ENCODE measurements at regions not wholly inside any gene's neighbourhood (a gene's known extent, or its start where the extent isn't known, plus 50 kb on each side); places are given as distances from the start of the nearest gene placed in this dataset.

DNA sequence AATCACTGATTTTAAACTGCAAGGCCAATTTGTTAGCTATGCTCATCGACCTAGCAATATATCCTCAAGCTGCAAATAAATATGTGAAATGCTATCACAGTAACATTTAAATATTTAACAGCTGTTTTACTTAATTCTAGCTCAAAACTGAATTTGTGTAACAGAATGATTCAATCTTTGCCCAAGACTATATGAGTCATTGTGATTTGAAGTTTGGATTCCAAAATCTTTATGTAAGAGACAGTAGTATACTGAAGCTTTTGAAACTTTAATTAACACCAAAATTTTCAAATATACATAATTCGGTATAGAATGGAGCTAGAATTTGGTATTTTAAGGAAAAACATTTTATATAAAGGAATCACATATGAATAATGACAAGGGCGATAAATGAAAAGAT, 603.0 kb upstream of the ROBO2 start:
- no peak overlapping the region for H3K4ac ChIP-seq (ENCODE audit: low read depth, low read length)
- H2AK5ac ChIP-seq (ENCODE audit: low read length) = no peak overlapping the region
- no peak for DNase-seq
- no peak overlapping the region for H4K5ac ChIP-seq (ENCODE audit: low read length)
- H4K8ac ChIP-seq (ENCODE audit: low read depth, low read length) = no peak overlapping the region
- H3K79me2 ChIP-seq (ENCODE audit: control insufficient read depth, insufficient read depth, low read length) = no peaks in the 10 kb centered on the region
- no peak overlapping the region for H3K27ac ChIP-seq (ENCODE audit: low read depth, low read length)
- H3K23ac ChIP-seq (ENCODE audit: low read length) = no peak overlapping the region
- no peak overlapping the region for H3K4me2 ChIP-seq (ENCODE audit: low read length)
- no peak overlapping the region for H3K4me3 ChIP-seq (ENCODE audit: low read length)
- H2BK15ac ChIP-seq (replicated peaks; ENCODE audit: low read depth) = no peak overlapping the region
- no peaks in the 10 kb centered on the region for H3K27me3 ChIP-seq (ENCODE audit: insufficient read depth, low read length, poor library complexity)
- H3K79me1 ChIP-seq (ENCODE audit: low read length) = no peaks in the 10 kb centered on the region
- no CpG with 5 or more reads among the region's 3 CpGs for WGBS (ENCODE audit: extremely low coverage, insufficient coverage, low lambda C conversion rate)
- H3K36me3 ChIP-seq (ENCODE audit: control insufficient read depth, insufficient read depth, low read length) = no peaks in the 10 kb centered on the region
- H3K56ac ChIP-seq (ENCODE audit: low read length) = no peak overlapping the region
- no peak overlapping the region for H2BK5ac ChIP-seq (ENCODE audit: low read length)
- H3K18ac ChIP-seq (ENCODE audit: low read length) = no peak overlapping the region
- no peak overlapping the region for H2BK120ac ChIP-seq (ENCODE audit: low read depth, low read length)
- H3K4me1 ChIP-seq (ENCODE audit: control insufficient read depth, low read depth, low read length) = no peaks in the 10 kb centered on the region
- no peak overlapping the region for H3K9ac ChIP-seq (ENCODE audit: low read length)

DNA sequence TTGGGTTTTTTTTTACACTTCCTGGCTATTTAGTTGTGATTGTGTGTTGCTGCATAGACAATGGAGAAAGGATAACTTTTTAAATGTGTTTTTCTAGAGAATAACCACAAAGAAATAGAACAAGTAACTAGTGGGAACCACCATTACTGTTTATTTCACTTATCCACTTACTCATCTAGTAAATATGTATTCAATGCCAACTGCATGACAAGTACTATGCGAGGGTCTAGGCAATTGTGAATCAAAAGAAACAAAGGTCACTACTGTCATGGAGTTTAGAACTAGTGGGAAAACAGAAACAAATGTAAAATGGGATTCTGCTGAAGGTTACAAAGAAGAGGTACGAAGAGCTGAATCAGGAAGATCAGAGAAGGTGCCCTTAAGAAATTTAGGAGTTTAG, 600.9 kb upstream of the ROBO2 start:
- Histone ChIP-seq H3K56ac (ENCODE audit: low read length) (no peak overlapping the region), H3K4me1 (ENCODE audit: control insufficient read depth, low read depth, low read length) (no peaks in the 10 kb centered on the region), H3K4ac (ENCODE audit: low read depth, low read length) (no peak overlapping the region), H4K8ac (ENCODE audit: low read depth, low read length) (no peak overlapping the region), H4K5ac (ENCODE audit: low read length) (no peak overlapping the region), H3K36me3 (ENCODE audit: control insufficient read depth, insufficient read depth, low read length) (no peaks in the 10 kb centered on the region), H3K23ac (ENCODE audit: low read length) (no peak overlapping the region), H3K18ac (ENCODE audit: low read length) (no peak overlapping the region), H3K79me1 (ENCODE audit: low read length) (no peaks in the 10 kb centered on the region), H3K4me3 (ENCODE audit: low read length) (no peak overlapping the region), H3K9ac (ENCODE audit: low read length) (no peak overlapping the region), H3K27ac (ENCODE audit: low read depth, low read length) (no peak overlapping the region), H2BK5ac (ENCODE audit: low read length) (no peak overlapping the region), H3K79me2 (ENCODE audit: control insufficient read depth, insufficient read depth, low read length) (no peaks in the 10 kb centered on the region), H3K27me3 (ENCODE audit: insufficient read depth, low read length, poor library complexity) (no peaks in the 10 kb centered on the region), H2BK120ac (ENCODE audit: low read depth, low read length) (no peak overlapping the region), H2AK5ac (ENCODE audit: low read length) (no peak overlapping the region), H2BK15ac (replicated peaks; ENCODE audit: low read depth) (no peak overlapping the region), H3K4me2 (ENCODE audit: low read length) (no peak overlapping the region)
- WGBS (ENCODE audit: extremely low coverage, insufficient coverage, low lambda C conversion rate) = no CpG with 5 or more reads among the region's 2 CpGs
- DNase-seq = peak; percentile 15

DNA sequence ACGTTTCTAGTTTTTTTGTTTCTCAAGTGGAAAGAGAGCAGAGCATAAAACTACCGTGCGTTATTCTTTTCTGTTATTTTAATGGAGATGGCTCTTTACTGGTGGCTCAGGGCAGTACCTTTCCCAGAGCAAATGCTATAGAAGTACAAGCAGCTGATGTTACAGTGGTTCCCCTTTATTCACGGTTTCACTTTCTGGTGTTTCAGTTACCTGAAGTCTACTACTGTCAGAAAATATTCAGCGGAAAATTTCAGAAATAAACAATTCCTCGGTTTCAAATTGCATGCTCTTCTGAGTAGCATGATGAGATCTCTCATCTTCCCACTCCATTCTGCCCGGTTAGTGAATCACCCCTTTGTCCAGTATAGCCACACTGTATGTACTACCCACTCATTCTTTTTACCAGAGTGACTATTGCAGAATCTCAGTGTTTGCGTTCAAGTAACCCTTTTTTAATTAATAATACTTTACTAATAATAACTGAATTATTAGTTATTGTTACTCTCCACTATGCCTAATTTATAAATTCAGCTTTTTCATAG, 597.5 kb upstream of the ROBO2 start:
- Histone ChIP-seq H3K4me3 (ENCODE audit: low read length) (no peak overlapping the region), H3K27ac (ENCODE audit: low read depth, low read length) (no peak overlapping the region), H2BK5ac (ENCODE audit: low read length) (no peak overlapping the region), H3K79me2 (ENCODE audit: control insufficient read depth, insufficient read depth, low read length) (no peaks in the 10 kb centered on the region), H3K4me2 (ENCODE audit: low read length) (no peak overlapping the region), H3K56ac (ENCODE audit: low read length) (no peak overlapping the region), H3K79me1 (ENCODE audit: low read length) (no peaks in the 10 kb centered on the region), H2BK120ac (ENCODE audit: low read depth, low read length) (no peak overlapping the region), H2BK15ac (replicated peaks; ENCODE audit: low read depth) (no peak overlapping the region), H2AK5ac (ENCODE audit: low read length) (no peak overlapping the region), H3K4me1 (ENCODE audit: control insufficient read depth, low read depth, low read length) (no peaks in the 10 kb centered on the region), H4K5ac (ENCODE audit: low read length) (no peak overlapping the region), H3K27me3 (ENCODE audit: insufficient read depth, low read length, poor library complexity) (no peaks in the 10 kb centered on the region), H3K4ac (ENCODE audit: low read depth, low read length) (no peak overlapping the region), H3K23ac (ENCODE audit: low read length) (no peak overlapping the region), H4K8ac (ENCODE audit: low read depth, low read length) (no peak overlapping the region), H3K18ac (ENCODE audit: low read length) (no peak overlapping the region), H3K36me3 (ENCODE audit: control insufficient read depth, insufficient read depth, low read length) (no peaks in the 10 kb centered on the region), H3K9ac (ENCODE audit: low read length) (no peak overlapping the region)
- DNase-seq = no peak
- no CpG with 5 or more reads among the region's 8 CpGs for WGBS (ENCODE audit: extremely low coverage, insufficient coverage, low lambda C conversion rate)

DNA sequence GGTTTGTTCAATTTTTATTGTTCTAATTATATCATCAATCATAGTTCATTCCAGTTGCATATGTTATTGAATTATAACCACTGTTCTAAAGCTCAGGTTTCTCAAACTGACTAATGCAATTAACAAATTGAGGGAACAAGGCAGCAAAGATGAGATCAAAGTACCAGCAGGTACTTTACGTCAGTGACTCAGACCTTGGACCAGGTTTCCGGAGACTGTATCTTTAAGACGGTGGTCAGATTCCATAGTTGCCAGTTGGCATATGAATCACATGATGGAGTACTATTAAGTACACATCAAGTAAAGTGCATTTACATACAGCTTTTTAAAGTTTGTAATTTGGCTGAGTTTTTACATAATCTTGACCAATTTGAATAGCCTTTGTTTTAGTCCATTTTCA, 583.6 kb upstream of the ROBO2 start:
- no peak overlapping the region for H2BK15ac ChIP-seq (replicated peaks; ENCODE audit: low read depth)
- no peaks in the 10 kb centered on the region for H3K27me3 ChIP-seq (ENCODE audit: insufficient read depth, low read length, poor library complexity)
- no peaks in the 10 kb centered on the region for H3K79me2 ChIP-seq (ENCODE audit: control insufficient read depth, insufficient read depth, low read length)
- H3K4me3 ChIP-seq (ENCODE audit: low read length) = no peak overlapping the region
- H4K5ac ChIP-seq (ENCODE audit: low read length) = no peak overlapping the region
- no peak overlapping the region for H4K8ac ChIP-seq (ENCODE audit: low read depth, low read length)
- WGBS (ENCODE audit: extremely low coverage, insufficient coverage, low lambda C conversion rate) = no CpG with 5 or more reads among the region's 3 CpGs
- no peak overlapping the region for H3K56ac ChIP-seq (ENCODE audit: low read length)
- no peak overlapping the region for H3K27ac ChIP-seq (ENCODE audit: low read depth, low read length)
- no peak overlapping the region for H2AK5ac ChIP-seq (ENCODE audit: low read length)
- H3K9ac ChIP-seq (ENCODE audit: low read length) = no peak overlapping the region
- H3K4ac ChIP-seq (ENCODE audit: low read depth, low read length) = no peak overlapping the region
- no peaks in the 10 kb centered on the region for H3K4me1 ChIP-seq (ENCODE audit: control insufficient read depth, low read depth, low read length)
- no peaks in the 10 kb centered on the region for H3K36me3 ChIP-seq (ENCODE audit: control insufficient read depth, insufficient read depth, low read length)
- H3K4me2 ChIP-seq (ENCODE audit: low read length) = no peak overlapping the region
- H2BK120ac ChIP-seq (ENCODE audit: low read depth, low read length) = no peak overlapping the region
- no peak for DNase-seq
- no peaks in the 10 kb centered on the region for H3K79me1 ChIP-seq (ENCODE audit: low read length)
- no peak overlapping the region for H3K18ac ChIP-seq (ENCODE audit: low read length)
- H2BK5ac ChIP-seq (ENCODE audit: low read length) = no peak overlapping the region
- no peak overlapping the region for H3K23ac ChIP-seq (ENCODE audit: low read length)

DNA sequence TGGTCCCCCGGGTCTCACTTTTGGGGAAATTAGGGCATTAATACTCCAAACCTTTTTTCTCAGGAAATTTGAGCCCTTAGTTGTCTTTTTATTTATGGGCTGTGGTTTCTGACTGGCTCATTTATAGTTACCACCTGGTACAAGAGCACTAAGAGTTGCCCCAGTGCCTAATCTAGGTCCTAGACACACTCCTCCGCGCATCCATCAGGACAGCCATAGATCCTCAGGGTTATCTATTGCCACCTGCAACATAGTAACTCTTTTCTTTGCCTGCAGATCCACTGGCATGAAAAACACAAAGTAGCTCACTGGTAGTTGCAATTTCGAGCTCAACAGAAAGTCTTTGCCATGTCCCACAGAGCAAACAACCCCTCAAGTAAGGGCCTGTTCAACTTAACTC, 576.4 kb upstream of the ROBO2 start:
- H3K27me3 ChIP-seq (ENCODE audit: insufficient read depth, low read length, poor library complexity) = no peaks in the 10 kb centered on the region
- H4K5ac ChIP-seq (ENCODE audit: low read length) = no peak overlapping the region
- H3K4me3 ChIP-seq (ENCODE audit: low read length) = no peak overlapping the region
- H3K23ac ChIP-seq (ENCODE audit: low read length) = no peak overlapping the region
- no peak overlapping the region for H3K4ac ChIP-seq (ENCODE audit: low read depth, low read length)
- no peaks in the 10 kb centered on the region for H3K79me1 ChIP-seq (ENCODE audit: low read length)
- no peak overlapping the region for H2BK15ac ChIP-seq (replicated peaks; ENCODE audit: low read depth)
- H3K27ac ChIP-seq (ENCODE audit: low read depth, low read length) = no peak overlapping the region
- WGBS (ENCODE audit: extremely low coverage, insufficient coverage, low lambda C conversion rate) = no CpG with 5 or more reads among the region's 4 CpGs
- H3K4me2 ChIP-seq (ENCODE audit: low read length) = no peak overlapping the region
- H3K36me3 ChIP-seq (ENCODE audit: control insufficient read depth, insufficient read depth, low read length) = no peaks in the 10 kb centered on the region
- no peak overlapping the region for H2AK5ac ChIP-seq (ENCODE audit: low read length)
- H3K4me1 ChIP-seq (ENCODE audit: control insufficient read depth, low read depth, low read length) = no peaks in the 10 kb centered on the region
- H3K56ac ChIP-seq (ENCODE audit: low read length) = no peak overlapping the region
- H2BK5ac ChIP-seq (ENCODE audit: low read length) = no peak overlapping the region
- H4K8ac ChIP-seq (ENCODE audit: low read depth, low read length) = no peak overlapping the region
- no peak overlapping the region for H3K18ac ChIP-seq (ENCODE audit: low read length)
- DNase-seq = no peak
- no peak overlapping the region for H3K9ac ChIP-seq (ENCODE audit: low read length)
- no peak overlapping the region for H2BK120ac ChIP-seq (ENCODE audit: low read depth, low read length)
- no peaks in the 10 kb centered on the region for H3K79me2 ChIP-seq (ENCODE audit: control insufficient read depth, insufficient read depth, low read length)

DNA sequence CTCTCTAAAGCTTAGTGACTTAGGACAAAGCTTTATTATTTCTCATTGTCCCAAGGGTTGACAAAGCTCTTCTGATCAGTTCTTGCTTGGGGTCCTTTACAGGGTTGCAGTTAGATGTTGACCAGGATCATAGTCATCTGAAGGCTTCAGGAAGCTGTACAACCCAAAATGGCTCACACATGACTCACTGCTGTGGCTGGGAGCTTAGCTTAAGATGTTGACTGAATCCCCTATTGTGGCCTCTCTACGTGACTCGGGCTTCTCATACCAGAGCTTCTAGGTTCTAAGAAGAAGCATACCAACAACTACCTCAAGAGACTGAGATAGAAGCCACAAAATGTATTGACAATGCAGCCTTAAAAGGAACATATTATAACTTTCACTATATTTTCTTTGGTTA, 569.6 kb upstream of the ROBO2 start:
- H2AK5ac ChIP-seq (ENCODE audit: low read length) = no peak overlapping the region
- H3K4me2 ChIP-seq (ENCODE audit: low read length) = no peak overlapping the region
- no peak overlapping the region for H3K4ac ChIP-seq (ENCODE audit: low read depth, low read length)
- no peak overlapping the region for H2BK15ac ChIP-seq (replicated peaks; ENCODE audit: low read depth)
- no peaks in the 10 kb centered on the region for H3K36me3 ChIP-seq (ENCODE audit: control insufficient read depth, insufficient read depth, low read length)
- WGBS (ENCODE audit: extremely low coverage, insufficient coverage, low lambda C conversion rate) = no CpG with 5 or more reads among the region's 2 CpGs
- H4K5ac ChIP-seq (ENCODE audit: low read length) = no peak overlapping the region
- no peak overlapping the region for H2BK120ac ChIP-seq (ENCODE audit: low read depth, low read length)
- H3K18ac ChIP-seq (ENCODE audit: low read length) = no peak overlapping the region
- no peak overlapping the region for H3K56ac ChIP-seq (ENCODE audit: low read length)
- H3K27me3 ChIP-seq (ENCODE audit: insufficient read depth, low read length, poor library complexity) = no peaks in the 10 kb centered on the region
- no peak overlapping the region for H3K4me3 ChIP-seq (ENCODE audit: low read length)
- H3K27ac ChIP-seq (ENCODE audit: low read depth, low read length) = no peak overlapping the region
- H3K9ac ChIP-seq (ENCODE audit: low read length) = no peak overlapping the region
- no peak overlapping the region for H3K23ac ChIP-seq (ENCODE audit: low read length)
- H2BK5ac ChIP-seq (ENCODE audit: low read length) = no peak overlapping the region
- peak; percentile 10 for DNase-seq
- H4K8ac ChIP-seq (ENCODE audit: low read depth, low read length) = no peak overlapping the region
- H3K4me1 ChIP-seq (ENCODE audit: control insufficient read depth, low read depth, low read length) = no peaks in the 10 kb centered on the region
- no peaks in the 10 kb centered on the region for H3K79me2 ChIP-seq (ENCODE audit: control insufficient read depth, insufficient read depth, low read length)
- H3K79me1 ChIP-seq (ENCODE audit: low read length) = no peaks in the 10 kb centered on the region

Data from mesendoderm (in vitro differentiated cells).